Esophagus squamous epithelium (tissue), 4 donors: ENCODE measurements at regions not wholly inside any gene's neighbourhood (a gene's known extent, or its start where the extent isn't known, plus 50 kb on each side); places are given as distances from the start of the nearest gene placed in this dataset.

Experiments used
- POLR2A ChIP-seq, 4 donors: fragments of 450-650 bp; IDR thresholded peaks; one replicate each; pipeline ENCODE4 v1.6.1; 2017; ENCODE audit warnings: antibody characterized with exemption in 4 of 4, mild to moderate bottlenecking in 4 of 4, moderate library complexity in 3 of 4
- TF ChIP-seq, protein P1 (sequence below), 6 experiments: fragments of 450-650 bp in 4 of 6; fragments of 200-600 bp in 2 of 6; sonication (generic) in 2 of 6; IDR thresholded peaks; one replicate each; pipeline ENCODE4 v1.5.1; 2016 to 2019; ENCODE audit warnings: antibody characterized with exemption in 6 of 6, mild to moderate bottlenecking in 4 of 6, moderate library complexity in 4 of 6

DNA sequence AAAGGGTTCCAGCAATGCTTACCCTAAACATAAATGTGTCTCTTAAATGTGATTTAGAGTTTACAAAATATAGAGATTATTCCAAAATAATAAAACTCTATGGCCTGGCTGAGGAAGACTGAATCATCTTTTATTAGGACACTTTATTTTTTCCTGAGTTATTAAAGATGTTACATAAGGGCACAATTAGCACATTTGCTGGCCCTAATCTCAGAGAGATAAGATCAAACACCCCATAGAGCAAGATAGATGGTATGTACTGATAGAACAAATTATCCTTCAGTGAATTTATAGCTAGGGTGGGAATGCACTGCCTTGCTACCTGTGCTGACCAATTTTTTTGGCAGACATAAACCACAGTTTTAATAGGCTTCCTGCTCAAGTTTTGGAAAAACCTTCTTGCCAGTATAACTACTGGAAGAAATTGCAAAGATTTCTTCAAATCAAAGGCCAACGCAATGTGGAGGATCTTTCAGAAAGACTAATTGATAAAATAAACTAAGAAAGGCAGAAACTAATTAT is 367.1 kb upstream of the MPDZ start:
- TF ChIP-seq, protein P1, sequence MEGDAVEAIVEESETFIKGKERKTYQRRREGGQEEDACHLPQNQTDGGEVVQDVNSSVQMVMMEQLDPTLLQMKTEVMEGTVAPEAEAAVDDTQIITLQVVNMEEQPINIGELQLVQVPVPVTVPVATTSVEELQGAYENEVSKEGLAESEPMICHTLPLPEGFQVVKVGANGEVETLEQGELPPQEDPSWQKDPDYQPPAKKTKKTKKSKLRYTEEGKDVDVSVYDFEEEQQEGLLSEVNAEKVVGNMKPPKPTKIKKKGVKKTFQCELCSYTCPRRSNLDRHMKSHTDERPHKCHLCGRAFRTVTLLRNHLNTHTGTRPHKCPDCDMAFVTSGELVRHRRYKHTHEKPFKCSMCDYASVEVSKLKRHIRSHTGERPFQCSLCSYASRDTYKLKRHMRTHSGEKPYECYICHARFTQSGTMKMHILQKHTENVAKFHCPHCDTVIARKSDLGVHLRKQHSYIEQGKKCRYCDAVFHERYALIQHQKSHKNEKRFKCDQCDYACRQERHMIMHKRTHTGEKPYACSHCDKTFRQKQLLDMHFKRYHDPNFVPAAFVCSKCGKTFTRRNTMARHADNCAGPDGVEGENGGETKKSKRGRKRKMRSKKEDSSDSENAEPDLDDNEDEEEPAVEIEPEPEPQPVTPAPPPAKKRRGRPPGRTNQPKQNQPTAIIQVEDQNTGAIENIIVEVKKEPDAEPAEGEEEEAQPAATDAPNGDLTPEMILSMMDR (IDR thresholded peaks at IDR 0.05): no peak
- TF ChIP-seq POLR2A (IDR thresholded peaks at IDR 0.05): no peak
